Fibroblast of lung (primary cell): ENCODE measurements at regions not wholly inside any gene's neighbourhood (a gene's known extent, or its start where the extent isn't known, plus 50 kb on each side); places are given as distances from the start of the nearest gene placed in this dataset.

Source experiments
- DNase-seq, 2 donors: peaks; one replicate each; pipeline versions ENCODE4 v3.0.0 to v3.0.0-alpha.2; 2010; ENCODE audit warnings: low read depth in 2 of 2
- H2AFZ ChIP-seq: 2 replicates; pipeline ENCODE4 v1.5.1; 2012; ENCODE audit warnings: low read length, control low read depth, inconsistent platforms
- H3K27ac ChIP-seq: 2 replicates; pipeline ENCODE4 v1.5.1; 2011; ENCODE audit warnings: low read length, control low read depth; ENCODE audit not compliant: insufficient read depth
- H3K27me3 ChIP-seq: 2 replicates; pipeline ENCODE4 v1.5.1; 2011; ENCODE audit warnings: mild to moderate bottlenecking, low read length; ENCODE audit not compliant: control insufficient read depth, insufficient read depth
- H3K36me3 ChIP-seq: 2 replicates; pipeline ENCODE4 v1.5.1; 2011; ENCODE audit warnings: low read length; ENCODE audit not compliant: control insufficient read depth, insufficient read depth
- H3K4me1 ChIP-seq: 2 replicates; pipeline ENCODE4 v1.5.1; 2011; ENCODE audit warnings: low read length; ENCODE audit not compliant: control insufficient read depth, insufficient read depth; ENCODE audit errors: extremely low read depth
- H3K4me2 ChIP-seq: 2 replicates; pipeline ENCODE4 v1.5.1; 2011; ENCODE audit warnings: low read length, control low read depth; ENCODE audit not compliant: insufficient read depth; ENCODE audit errors: extremely low read depth
- H3K4me3 ChIP-seq, 4 experiments: fragments of 200-600 bp in 1 of 4; sonication (generic) in 1 of 4; replicated peaks in 1 of 4; 2 replicates each; pipeline ENCODE4 v1.5.1; 2011 to 2016; ENCODE audit warnings: low read length in 4 of 4, low read depth in 3 of 4, mild to moderate bottlenecking in 3 of 4, control low read depth in 2 of 4, inconsistent platforms in 1 of 4, mixed read lengths in 1 of 4; ENCODE audit not compliant: insufficient read depth in 1 of 4; ENCODE audit errors: control extremely low read depth in 1 of 4
- H3K79me2 ChIP-seq: 2 replicates; pipeline ENCODE4 v1.5.1; 2012; ENCODE audit warnings: mild to moderate bottlenecking, low read length, inconsistent platforms; ENCODE audit not compliant: control insufficient read depth, insufficient read depth
- H3K9ac ChIP-seq: 2 replicates; pipeline ENCODE4 v1.5.1; 2011; ENCODE audit warnings: mild to moderate bottlenecking, low read length, control low read depth; ENCODE audit not compliant: insufficient read depth
- H3K9me3 ChIP-seq: 2 replicates; pipeline ENCODE4 v1.5.1; 2012; ENCODE audit warnings: low read depth, low read length; ENCODE audit not compliant: control insufficient read depth, insufficient read depth
- H4K20me1 ChIP-seq: 2 replicates; pipeline ENCODE4 v1.5.1; 2011; ENCODE audit warnings: low read length; ENCODE audit not compliant: control insufficient read depth, insufficient read depth; ENCODE audit errors: extremely low read depth
- CTCF ChIP-seq, 2 donors: IDR thresholded peaks in 1 of 2; conservative IDR thresholded peaks in 1 of 2; 1 replicate in 1 of 2; 2 replicates in 1 of 2; pipeline ENCODE4 v1.5.1; 2011 to 2012; ENCODE audit warnings: low read length in 2 of 2, control low read depth in 1 of 2, inconsistent platforms in 1 of 2, low read depth in 1 of 2, mild to moderate bottlenecking in 1 of 2
- EZH2 ChIP-seq: IDR thresholded peaks from 2 replicates; pipeline ENCODE4 v1.5.1; 2012; ENCODE audit warnings: low read length, control low read depth, mild to moderate bottlenecking; ENCODE audit errors: missing control alignments

GRCh38 chr20:60785785-60786184 is 466.3 kb upstream of the CDH4 start:
- Histone ChIP-seq H3K36me3 (no peaks in the 10 kb centered on the region), H3K27me3 (no peaks in the 10 kb centered on the region), H3K27ac (no peak overlapping the region), H3K9me3 (no peaks in the 10 kb centered on the region), H3K4me1 (no peaks in the 10 kb centered on the region), H4K20me1 (no peaks in the 10 kb centered on the region), H2AFZ (no peak overlapping the region), H3K4me2 (no peak overlapping the region), H3K4me3 (no peak overlapping the region), H3K79me2 (no peaks in the 10 kb centered on the region), H3K9ac (no peak overlapping the region)
- TF ChIP-seq CTCF (conservative IDR thresholded peaks at IDR 0.05 in 1 of 2, IDR thresholded peaks at IDR 0.05 in 1 of 2; ENCODE audit: low read depth in 1 of 2, low read length in 2 of 2) (no peak), EZH2 (no peak)
- no peak for DNase-seq

GRCh38 chr20:60786686-60787217 is 465.3 kb upstream of the CDH4 start:
- H3K4me2 ChIP-seq: no peak overlapping the region
- H2AFZ ChIP-seq: no peak overlapping the region
- H3K9me3 ChIP-seq: no peaks in the 10 kb centered on the region
- no peaks in the 10 kb centered on the region for H3K36me3 ChIP-seq
- no peaks in the 10 kb centered on the region for H3K79me2 ChIP-seq
- no peak overlapping the region for H3K9ac ChIP-seq
- no peaks in the 10 kb centered on the region for H3K27me3 ChIP-seq
- no peak for DNase-seq
- no peak for TF ChIP-seq EZH2
- no peak for TF ChIP-seq CTCF (conservative IDR thresholded peaks at IDR 0.05 in 1 of 2, IDR thresholded peaks at IDR 0.05 in 1 of 2; ENCODE audit: low read depth in 1 of 2, low read length in 2 of 2)
- no peak overlapping the region for H3K4me3 ChIP-seq
- no peaks in the 10 kb centered on the region for H3K4me1 ChIP-seq
- H4K20me1 ChIP-seq: no peaks in the 10 kb centered on the region
- H3K27ac ChIP-seq: no peak overlapping the region

- TF ChIP-seq CTCF (conservative IDR thresholded peaks at IDR 0.05 in 1 of 2, IDR thresholded peaks at IDR 0.05 in 1 of 2; ENCODE audit: low read depth in 1 of 2, low read length in 2 of 2) (no peak), EZH2 (no peak)
- Histone ChIP-seq H3K4me3 (no peak overlapping the region), H4K20me1 (no peaks in the 10 kb centered on the region), H2AFZ (no peak overlapping the region), H3K79me2 (no peaks in the 10 kb centered on the region), H3K27ac (no peak overlapping the region), H3K36me3 (no peaks in the 10 kb centered on the region), H3K27me3 (no peaks in the 10 kb centered on the region), H3K9ac (no peak overlapping the region), H3K4me2 (no peak overlapping the region), H3K9me3 (no peaks in the 10 kb centered on the region), H3K4me1 (no peaks in the 10 kb centered on the region)
- peak in 1 of 2 donors; percentile 8 for DNase-seq
Measured at GRCh38 chr20:60787276-60787675, 464.8 kb upstream of the CDH4 start.
